Epithelial cell of proximal tubule (primary cell): ENCODE measurements at regions not wholly inside any gene's neighbourhood (a gene's known extent, or its start where the extent isn't known, plus 50 kb on each side); places are given as distances from the start of the nearest gene placed in this dataset.

Experiments
- DNase-seq: peaks from one replicate; pipeline ENCODE4 v3.0.0-alpha.2; 2011; ENCODE audit warnings: low read depth
- H3K4me3 ChIP-seq: 2 replicates; pipeline ENCODE4 v1.5.1; 2011; ENCODE audit warnings: low read depth, mild to moderate bottlenecking, low read length
- CTCF ChIP-seq: conservative IDR thresholded peaks from 2 replicates; pipeline ENCODE4 v1.5.1; 2012; ENCODE audit warnings: low read depth, mild to moderate bottlenecking, low read length

GRCh38 chr20:19823971-19824370 is 65.9 kb downstream of the RIN2 start:
- DNase-seq: no peak
- no peak overlapping the region for H3K4me3 ChIP-seq
- no peak for TF ChIP-seq CTCF

GRCh38 chr20:19824861-19825260 is 66.8 kb downstream of the RIN2 start:
- no peak overlapping the region for H3K4me3 ChIP-seq
- TF ChIP-seq CTCF: no peak
- DNase-seq: no peak

- TF ChIP-seq CTCF: no peak
- no peak overlapping the region for H3K4me3 ChIP-seq
- DNase-seq: no peak
Observed at GRCh38 chr20:19826179-19826914, 68.3 kb downstream of the RIN2 start.

GRCh38 chr20:19827818-19828217 is 69.8 kb downstream of the RIN2 start:
- no peak for TF ChIP-seq CTCF
- H3K4me3 ChIP-seq: no peak overlapping the region
- no peak for DNase-seq

- no peak overlapping the region for H3K4me3 ChIP-seq
- DNase-seq: no peak
- peak; percentile 37 for TF ChIP-seq CTCF
Observed at GRCh38 chr20:19828232-19828631, 70.2 kb downstream of the RIN2 start.

GRCh38 chr20:19830211-19830785 is 72.2 kb downstream of the RIN2 start:
- DNase-seq: peak; percentile 63
- no peak for TF ChIP-seq CTCF

GRCh38 chr20:19832875-19833274 is 74.8 kb downstream of the RIN2 start:
- H3K4me3 ChIP-seq: no peak overlapping the region
- TF ChIP-seq CTCF: no peak
- no peak for DNase-seq

More at GRCh38 chr20:19830211-19830785, 72.2 kb downstream of the RIN2 start:
- no peak overlapping the region for H3K4me3 ChIP-seq
